KOPT-K1 (cell line): ENCODE measurements at regions not wholly inside any gene's neighbourhood (a gene's known extent, or its start where the extent isn't known, plus 50 kb on each side); places are given as distances from the start of the nearest gene placed in this dataset.
"Not testable (repeated sequence)": the region's sequence is repeated elsewhere in the genome, so short reads cannot be mapped to it uniquely, and the experiment has no call there.

Source experiments
- H3K27ac ChIP-seq: fragments of 200-600 bp; sonication (generic); 2 replicates; pipeline ENCODE4 v1.5.1; 2016; ENCODE audit warnings: antibody characterized with exemption, mild to moderate bottlenecking, low read depth, low read length; ENCODE audit not compliant: poor library complexity, severe bottlenecking
- H3K36me3 ChIP-seq: fragments of 200-600 bp; sonication (generic); 2 replicates; pipeline ENCODE4 v1.5.1; 2017; ENCODE audit warnings: antibody characterized with exemption, mild to moderate bottlenecking, low read length, moderate library complexity; ENCODE audit not compliant: insufficient read depth
- H3K9me3 ChIP-seq: fragments of 200-600 bp; sonication (generic); 2 replicates; pipeline ENCODE4 v1.5.1; 2017; ENCODE audit warnings: antibody characterized with exemption, low read length, mild to moderate bottlenecking; ENCODE audit not compliant: insufficient read depth, poor library complexity, severe bottlenecking

DNA sequence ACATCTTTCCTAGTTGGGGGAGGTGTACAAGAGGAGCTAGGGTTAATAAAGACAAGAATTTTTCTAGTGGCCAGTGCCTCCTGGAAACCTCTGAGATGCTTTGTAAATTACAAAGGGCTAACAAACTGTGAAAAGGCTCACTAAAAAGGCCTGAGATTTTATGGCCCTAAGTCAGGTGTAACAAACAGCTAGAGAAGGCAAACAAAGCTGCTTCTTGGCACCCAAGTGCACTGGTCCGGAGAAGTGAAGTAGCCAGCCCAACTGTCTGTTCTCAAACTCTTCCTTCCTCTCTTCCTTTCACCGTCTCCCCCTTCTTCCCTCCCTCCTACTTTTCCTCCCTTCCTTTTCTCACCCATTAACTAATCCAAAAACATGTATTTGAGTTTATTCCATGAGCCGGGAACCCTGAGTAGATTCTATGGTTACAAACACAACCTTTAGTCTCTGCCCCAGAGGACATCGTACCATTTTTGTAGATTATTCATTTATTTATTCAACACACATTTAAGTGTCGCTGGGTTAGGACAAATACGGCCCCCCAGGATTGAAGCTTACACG is 143.4 kb upstream of the PCGF5 start:
- no peak overlapping the region for H3K27ac ChIP-seq
- H3K36me3 ChIP-seq, result no peaks in the 10 kb centered on the region
- peaks cover 7% of the 10 kb centered on the region for H3K9me3 ChIP-seq

DNA sequence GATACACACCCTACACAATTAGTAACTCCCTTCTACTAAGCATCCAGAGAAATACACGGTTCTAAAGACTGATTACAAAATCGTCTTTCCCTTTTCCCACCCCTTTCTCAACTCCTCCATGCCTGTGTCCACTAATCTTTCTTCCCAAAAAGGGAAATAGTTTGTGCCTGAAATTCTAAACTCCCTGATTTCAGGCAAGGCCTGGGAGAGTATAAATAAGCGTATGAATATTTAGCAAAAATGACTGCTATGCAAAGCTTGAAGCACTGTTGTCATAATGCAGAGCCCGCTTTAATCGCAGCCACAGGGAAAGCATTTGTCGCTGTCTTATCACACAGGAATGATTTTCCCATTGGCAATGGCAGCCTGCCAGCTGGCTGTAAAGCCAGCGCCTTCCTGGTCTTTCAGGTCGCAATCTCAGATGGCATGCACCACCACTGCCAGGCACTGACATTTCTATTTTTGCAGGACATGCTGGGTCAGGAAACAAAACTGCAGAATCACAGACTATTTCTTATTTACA is 142.9 kb upstream of the PCGF5 start:
- H3K36me3 ChIP-seq, result no peaks in the 10 kb centered on the region
- no peak overlapping the region for H3K27ac ChIP-seq
- peaks cover 7% of the 10 kb centered on the region for H3K9me3 ChIP-seq

DNA sequence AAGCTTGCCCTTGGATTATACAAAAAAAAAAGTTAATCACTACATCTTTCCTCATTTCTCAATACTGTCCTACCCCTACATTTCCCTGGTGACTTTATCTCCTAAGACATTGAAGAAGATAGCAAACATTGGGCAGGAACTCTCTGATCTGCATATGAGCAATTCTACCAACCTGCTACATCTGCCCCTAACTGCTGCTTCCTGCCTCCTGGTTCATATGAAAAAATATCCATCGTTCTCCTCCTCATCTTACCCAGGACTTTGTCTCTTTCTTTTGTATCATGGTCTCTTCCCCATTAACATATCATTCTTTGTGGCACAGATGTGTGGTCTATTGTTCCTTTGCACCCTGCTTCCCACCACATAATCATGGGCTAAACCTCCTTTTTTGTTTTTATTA is 139.7 kb upstream of the PCGF5 start:
- H3K27ac ChIP-seq, result no peak overlapping the region

DNA sequence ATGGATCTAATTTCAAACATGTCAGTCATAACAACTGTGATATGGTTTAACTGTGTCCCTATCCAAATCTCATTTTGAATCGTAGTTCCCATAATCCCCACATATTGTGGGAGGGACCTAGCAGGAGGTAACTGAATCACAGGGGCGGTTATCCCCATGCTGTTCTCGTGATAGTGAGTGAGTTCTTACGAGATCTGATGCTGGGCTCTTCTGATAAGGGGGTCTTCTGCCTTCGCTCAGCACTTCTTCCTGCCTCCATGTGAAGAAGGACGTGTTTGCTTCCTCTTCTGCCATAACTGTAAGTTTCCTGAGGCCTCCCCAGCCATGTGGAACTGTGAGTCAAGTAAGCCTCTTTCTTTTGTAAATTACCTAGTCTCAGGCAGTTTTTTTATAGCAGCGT is 138.0 kb upstream of the PCGF5 start:
- H3K36me3 ChIP-seq, result no peaks in the 10 kb centered on the region
- H3K27ac ChIP-seq, result no peak overlapping the region
- no peaks in the 10 kb centered on the region for H3K9me3 ChIP-seq

More for the DNA sequence above, 139.7 kb upstream of the PCGF5 start:
- Histone ChIP-seq H3K36me3 (no peaks in the 10 kb centered on the region), H3K9me3 (no peaks in the 10 kb centered on the region)

DNA sequence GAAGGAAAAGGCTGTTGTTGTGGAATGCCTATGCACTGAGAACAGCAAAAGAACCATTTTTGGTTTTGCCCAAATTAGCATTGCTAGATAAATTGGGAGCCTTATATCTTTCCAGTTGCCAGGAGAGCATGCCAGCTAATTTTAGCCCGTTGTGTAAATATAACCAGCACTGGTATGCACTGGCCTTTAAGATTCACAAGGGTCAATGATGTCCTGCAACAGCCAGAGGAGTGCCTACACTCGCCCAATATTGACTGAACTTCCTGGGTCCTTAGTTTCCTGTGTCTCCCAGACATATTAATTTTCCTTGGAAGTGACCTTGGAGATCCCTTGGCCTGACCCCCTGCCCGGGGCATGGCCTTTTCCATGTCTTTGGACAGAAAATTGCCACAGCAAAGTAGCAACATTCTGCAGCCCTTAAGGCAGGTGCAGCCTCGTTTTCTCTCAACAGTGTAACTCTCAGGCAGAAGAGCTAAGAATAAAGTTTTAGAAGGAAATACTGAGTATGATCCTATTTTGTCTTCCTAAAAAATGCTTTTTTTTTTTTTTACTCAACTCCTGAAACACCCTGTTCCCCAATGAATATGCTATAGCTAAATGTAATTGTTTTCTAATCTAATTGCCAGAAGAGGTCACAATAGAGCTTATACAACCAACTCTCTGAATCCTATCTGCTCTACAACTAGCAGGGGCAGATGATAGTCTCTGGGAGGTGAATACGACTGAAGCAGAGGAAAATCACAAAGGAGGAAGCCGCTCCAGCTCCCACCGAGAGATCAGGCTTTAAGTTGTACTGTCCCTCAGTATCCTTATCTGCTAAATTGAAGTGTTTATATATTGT is 131.9 kb upstream of the PCGF5 start:
- no peaks in the 10 kb centered on the region for H3K36me3 ChIP-seq
- H3K9me3 ChIP-seq, result peaks cover 16% of the 10 kb centered on the region
- no peak overlapping the region for H3K27ac ChIP-seq

DNA sequence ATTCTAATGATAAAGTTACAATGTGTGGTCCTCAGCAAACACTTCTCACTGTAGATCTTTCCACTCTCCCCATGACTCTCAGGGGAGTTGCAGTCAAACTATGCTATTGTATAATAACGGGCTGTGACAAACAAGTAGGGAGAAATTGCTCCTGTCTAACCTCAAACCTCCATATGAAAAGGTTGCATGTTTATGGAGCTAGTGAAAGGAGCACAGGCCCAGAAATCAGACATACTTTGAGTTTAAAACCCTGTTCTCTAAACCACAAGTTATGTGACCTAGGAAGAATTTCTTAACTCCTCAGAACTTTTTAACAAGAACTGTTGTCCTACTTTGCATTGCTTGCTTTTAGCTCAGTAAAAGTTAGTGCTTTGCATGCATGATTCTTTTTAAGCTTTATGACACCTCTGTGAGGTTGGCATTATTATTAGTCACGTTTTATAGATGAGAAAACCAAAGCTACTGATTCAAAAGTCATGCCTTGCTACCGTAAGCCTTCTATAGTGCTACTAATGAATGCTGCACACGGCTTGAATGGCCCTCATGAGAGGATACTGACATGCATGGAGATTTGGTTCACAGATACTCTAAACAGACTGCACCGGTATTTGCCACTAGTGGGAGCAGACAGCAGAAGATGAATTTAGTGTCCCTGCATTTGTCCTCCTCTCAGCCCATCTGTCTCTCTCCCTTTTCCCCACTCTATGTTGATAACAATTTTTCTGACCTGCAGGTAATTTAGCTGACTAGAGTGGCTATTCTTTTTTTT is 129.5 kb upstream of the PCGF5 start:
- Histone ChIP-seq H3K36me3 (no peaks in the 10 kb centered on the region), H3K27ac (no peak overlapping the region), H3K9me3 (peaks cover 22% of the 10 kb centered on the region)

DNA sequence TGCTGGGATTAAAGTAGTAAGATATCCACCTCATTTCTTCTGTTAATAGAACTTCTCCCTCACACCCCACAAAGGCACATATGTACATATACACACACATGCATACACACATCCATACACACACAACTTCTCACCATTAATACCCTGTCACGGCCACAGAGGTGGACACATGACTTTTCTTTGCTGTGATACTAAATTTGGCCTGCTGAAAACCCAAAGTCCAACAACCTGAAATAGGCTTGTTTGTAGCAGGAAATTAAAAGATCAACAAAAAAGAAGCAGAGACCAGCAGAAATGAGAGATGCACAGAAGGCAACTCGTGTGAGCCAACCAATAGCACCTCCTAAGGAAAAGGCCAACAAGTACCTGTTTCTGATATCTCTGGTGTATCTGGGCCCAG is 128.7 kb upstream of the PCGF5 start:
- Histone ChIP-seq H3K9me3 (peaks cover 30% of the 10 kb centered on the region), H3K27ac (no peak overlapping the region), H3K36me3 (no peaks in the 10 kb centered on the region)

DNA sequence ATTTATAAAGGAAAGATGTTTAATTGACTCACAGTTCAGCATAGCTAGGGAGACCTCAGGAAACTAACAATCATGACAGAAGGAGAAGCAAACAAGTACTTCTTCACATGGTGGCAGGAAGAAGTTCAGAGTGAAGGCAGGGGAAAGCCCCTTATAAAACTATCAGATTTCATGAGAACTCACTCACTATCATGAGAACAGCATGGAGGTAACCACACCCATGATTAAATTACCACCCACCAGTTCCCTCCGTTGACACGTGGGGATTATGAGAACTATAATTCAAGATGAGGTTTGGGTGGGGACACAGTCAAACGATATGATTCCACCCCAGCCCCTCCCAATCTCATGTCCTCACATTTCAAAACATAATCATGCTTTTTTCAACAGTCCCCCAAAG is 124.2 kb upstream of the PCGF5 start:
- peaks cover 50% of the 10 kb centered on the region for H3K9me3 ChIP-seq

DNA sequence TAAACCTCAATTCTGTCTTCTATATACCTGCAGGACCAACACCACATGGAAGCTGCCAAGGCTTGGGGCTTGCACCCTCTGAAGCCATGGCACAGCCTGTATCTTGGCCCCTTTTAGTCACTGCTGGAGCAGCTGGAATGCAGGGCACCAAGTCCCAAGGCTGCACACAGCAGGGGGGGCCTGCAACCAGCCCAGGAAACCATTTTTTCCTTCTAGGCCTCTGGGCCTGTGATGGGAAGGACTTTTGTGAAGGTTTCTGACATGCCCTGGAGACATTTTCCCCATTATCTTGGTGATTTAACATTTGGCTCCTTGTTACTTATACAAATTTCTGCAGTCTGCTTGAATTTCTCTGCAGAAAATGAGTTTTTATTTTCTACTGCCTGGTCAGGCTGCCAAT is 123.2 kb upstream of the PCGF5 start:
- H3K9me3 ChIP-seq, result peaks cover 46% of the 10 kb centered on the region
- H3K27ac ChIP-seq, result no peak overlapping the region
- H3K36me3 ChIP-seq, result no peaks in the 10 kb centered on the region

More for the DNA sequence above, 124.2 kb upstream of the PCGF5 start:
- no peak overlapping the region for H3K27ac ChIP-seq
- H3K36me3 ChIP-seq, result no peaks in the 10 kb centered on the region

DNA sequence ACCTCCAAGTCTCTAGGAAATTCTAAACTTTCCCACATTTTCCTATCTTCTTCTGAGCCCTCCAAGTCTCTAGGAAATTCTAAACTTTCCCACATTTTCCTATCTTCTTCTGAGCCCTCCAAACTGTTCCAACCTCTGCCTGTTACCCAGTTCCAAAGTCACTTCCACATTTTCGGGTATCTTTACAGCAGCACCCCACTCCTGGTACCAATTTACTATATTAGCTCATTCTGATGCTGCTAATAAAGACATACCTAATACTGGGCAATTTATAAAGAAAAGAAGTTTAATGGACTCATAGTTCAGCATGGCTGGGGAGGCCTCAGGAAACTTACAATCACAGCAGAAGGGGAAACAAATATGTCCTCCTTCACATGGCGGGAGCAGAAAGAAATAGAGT is 122.4 kb upstream of the PCGF5 start:
- not testable (repeated sequence) for H3K27ac ChIP-seq, H3K36me3 ChIP-seq
- H3K9me3 ChIP-seq, result peaks cover 39% of the 10 kb centered on the region

DNA sequence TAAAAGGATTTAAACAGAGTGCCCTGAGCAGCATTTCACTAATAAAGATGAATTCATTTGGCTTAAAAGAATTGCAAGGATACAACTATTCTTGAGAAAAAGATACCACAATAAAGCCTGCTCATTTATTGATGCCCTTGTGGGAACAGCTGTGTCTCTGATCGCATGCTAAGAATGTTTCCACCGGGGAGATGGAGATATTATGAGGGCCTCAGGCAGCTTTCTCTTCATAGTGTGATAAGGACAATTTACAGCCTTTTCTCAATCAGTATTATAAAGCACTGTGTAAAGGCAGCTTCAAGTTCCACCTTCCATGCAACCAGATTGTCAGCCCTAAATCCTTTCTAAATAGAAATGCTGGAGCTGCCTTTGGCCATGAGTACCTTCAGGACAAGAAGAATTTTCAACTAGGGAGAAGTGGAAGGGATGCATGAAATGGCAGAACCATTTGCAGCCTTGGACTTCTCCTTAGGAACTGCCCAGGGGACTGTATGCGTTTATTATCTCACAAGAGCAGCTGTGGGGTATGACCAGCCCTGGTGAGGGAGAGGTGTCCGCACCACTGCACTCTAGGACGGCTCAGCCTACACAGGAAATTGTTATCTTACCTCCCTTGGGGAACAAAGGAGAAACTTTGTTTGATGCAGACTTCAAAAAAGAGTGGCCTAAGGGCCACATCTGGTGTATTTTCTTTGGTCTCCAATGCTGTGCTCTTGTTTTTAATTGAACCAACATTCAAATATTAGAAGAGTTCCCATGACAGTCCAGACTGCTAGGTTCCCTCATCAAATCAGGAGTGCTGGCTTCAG is 116.9 kb upstream of the PCGF5 start:
- H3K36me3 ChIP-seq, result no peaks in the 10 kb centered on the region
- peak overlapping the region; percentile 53 for H3K27ac ChIP-seq
- peaks cover 2% of the 10 kb centered on the region for H3K9me3 ChIP-seq

DNA sequence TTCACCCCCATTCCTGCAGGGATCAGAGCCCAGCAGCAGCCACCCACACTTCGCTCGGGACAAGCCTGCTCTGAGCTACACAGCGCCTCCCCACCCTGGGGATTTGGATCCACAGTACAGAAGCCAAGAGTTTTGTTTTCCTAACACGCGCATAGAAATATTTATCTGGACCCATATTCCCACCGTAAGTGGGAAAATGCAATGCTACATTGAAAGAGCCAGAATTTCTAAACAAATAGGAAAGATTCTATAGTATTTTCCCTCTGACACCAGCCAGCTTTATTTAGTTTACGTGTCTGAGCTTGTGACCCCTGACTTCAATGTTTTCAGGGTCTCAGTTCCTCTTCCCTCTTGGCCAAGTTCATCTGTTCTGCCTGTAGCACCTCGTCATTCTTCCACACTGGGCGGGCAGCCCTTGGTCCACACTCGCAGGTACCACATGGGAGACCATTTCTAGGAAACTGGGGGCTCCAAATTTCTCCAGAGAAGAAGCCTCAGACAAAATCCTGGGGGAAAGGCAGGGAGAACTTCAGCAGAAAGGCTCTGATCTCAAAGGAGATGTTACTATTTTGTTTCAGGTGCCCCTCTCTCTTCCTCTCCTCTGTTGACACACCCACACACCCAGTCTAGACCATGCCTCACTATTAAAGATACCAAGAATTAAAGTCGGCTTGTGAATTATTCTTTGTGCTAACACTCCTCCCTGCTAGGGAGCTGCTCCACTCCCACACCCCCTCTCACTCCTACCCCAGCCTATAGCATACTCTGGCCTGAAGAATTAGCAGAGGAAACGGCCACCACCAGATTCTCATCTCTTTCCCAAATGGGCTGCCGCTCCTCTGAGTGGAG is 116.0 kb upstream of the PCGF5 start:
- Histone ChIP-seq H3K9me3 (no peaks in the 10 kb centered on the region), H3K27ac (peak overlapping the region; percentile 53), H3K36me3 (no peaks in the 10 kb centered on the region)

DNA sequence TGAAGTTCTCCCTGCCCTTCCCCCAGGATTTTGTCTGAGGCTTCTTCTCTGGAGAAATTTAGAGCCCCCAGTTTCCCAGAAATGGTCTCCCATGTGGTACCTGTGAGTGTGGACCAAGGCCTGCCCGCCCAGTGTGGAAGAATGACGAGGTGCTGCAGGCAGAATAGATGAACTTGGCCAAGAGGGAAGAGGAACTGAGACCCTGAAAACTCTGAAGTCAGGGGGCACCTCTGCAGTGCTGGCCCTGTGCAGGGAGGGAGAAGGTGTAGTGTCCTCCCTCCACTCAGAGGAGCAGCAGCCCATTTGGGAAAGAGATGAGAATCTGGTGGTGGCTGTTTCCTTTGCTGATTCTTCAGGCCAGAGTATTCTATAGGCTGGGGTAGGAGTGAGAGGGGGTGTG is 115.2 kb upstream of the PCGF5 start:
- H3K27ac ChIP-seq, result no peak overlapping the region
- H3K36me3 ChIP-seq, result no peaks in the 10 kb centered on the region
- H3K9me3 ChIP-seq, result no peaks in the 10 kb centered on the region

DNA sequence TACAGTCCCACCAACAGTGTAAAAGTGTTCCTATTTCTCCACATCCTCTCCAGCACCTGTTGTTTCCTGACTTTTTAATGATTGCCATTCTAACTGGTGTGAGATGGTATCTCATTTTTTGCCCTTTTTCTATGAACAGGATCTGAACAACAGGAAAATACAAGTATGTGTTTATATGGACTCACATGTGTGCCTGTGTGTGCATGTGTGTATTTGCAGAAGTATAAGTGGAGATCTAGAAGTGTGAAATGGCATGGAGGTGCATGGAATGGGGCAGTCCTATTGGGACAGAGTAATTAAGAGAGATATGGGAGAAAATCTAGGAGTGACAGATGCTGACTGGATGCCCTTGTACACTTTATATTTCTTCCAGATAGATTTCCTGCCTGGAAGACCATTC is 111.6 kb upstream of the PCGF5 start:
- Histone ChIP-seq H3K9me3 (no peaks in the 10 kb centered on the region), H3K36me3 (no peaks in the 10 kb centered on the region)

More for the DNA sequence above, 111.6 kb upstream of the PCGF5 start:
- H3K27ac ChIP-seq, result no peak overlapping the region
